ENCODE measurements at regions not wholly inside any gene's neighbourhood (a gene's known extent, or its start where the extent isn't known, plus 50 kb on each side); places are given as distances from the start of the nearest gene placed in this dataset.

DNA sequence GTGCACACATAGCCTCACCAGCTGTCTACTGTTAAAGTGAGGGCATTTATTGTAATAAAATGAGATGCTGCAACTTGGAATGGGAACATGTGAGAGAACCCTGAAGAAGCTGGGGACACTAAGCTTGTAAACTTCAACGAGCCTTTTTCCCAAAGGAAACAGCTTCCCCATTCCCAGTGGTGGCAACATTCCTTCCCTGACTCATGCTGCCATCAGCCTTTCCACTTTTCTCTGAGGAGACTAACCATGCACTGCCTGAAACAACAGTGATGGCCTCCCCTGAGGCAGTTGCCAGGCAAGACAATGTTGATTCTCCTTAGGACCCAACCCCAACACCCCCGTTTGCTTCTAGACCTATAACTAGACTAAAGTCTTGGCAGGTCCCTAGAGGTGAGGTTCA lies 928.3 kb downstream of the GLUD2 start:
- no peak for DNase-seq (ENCODE audit: low read depth in 3 of 3, low spot score in 2 of 3)

DNA sequence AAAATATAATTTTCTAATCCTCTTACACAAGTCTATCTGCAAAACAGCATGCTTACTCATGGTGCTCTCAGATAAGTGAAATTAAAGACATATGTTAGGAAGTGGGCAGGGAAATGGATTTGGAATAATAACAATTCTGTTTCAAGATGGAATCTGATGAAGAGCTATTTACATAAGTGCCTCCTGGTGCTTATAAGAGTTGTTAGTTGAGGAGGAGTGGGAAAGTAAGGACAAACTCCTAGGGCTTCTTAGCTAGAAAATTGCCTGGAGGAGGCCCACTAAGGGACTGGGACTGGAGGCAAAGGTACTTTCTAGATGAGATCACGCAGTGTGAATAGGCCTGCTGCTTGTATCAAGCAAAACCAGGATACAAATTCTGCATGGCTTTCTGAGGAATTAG lies 939.8 kb downstream of the GLUD2 start:
- DNase-seq (ENCODE audit: low read depth in 3 of 3, low spot score in 2 of 3): no peak

DNA sequence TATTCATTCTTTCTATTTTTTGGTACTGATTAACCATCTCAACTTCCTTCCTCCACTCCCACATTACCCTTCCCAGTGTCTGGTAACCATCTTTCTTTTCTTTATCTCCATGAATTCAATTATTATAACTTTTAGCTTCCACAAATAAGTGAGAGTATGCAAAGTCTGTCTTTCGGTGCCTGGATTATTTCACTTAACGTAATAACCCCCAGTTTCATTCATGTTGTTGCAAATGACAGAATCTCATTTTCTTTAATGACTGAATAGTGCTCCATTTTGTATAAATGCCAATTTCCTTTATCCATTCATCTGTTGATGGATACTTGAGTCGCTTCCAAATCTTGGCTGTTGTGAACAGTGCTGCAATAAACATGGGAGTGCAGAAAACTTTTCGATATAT lies 940.4 kb downstream of the GLUD2 start:
- DNase-seq (ENCODE audit: low read depth in 3 of 3, low spot score in 2 of 3): no peak

DNA sequence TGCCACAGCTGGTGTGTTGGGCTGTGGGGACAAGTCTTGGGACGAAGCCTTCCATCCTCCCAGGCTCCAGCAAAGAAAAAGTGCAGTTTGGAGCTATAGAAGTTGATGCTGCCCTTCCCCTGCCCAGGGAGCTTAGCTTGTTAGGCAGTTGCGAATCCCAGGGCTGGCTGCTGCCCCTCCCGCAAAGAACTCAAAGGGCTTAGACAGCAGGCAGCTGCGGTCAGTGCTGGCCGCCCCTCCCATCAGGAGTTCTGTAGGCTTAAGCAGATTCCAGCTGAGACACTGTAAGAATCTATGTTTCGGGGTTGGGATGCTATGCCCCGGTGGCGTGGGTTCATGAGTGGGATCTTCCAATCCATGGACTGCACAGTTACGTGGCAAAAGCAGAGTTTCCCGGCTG lies 956.7 kb downstream of the GLUD2 start:
- no peak for DNase-seq (ENCODE audit: low read depth in 3 of 3, low spot score in 2 of 3)

DNA sequence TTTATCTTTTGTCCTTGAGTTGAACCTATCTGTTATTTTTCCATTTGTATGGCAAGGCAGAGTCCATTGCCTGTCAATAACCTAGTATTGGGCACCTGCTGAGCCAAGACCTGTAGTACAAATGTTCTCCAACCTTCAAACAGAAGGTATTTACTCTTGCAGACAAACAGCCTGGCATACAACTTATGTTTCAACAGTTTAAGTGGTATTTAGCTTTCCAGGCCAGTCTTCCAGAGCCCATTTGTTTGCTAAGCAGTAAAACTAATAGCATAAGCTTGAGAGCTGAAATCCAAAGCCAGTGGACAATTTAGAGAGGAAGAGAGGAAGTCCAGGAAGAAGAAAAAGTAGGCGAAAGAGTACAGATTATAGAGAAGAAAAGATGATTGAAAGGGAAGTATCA lies 979.3 kb downstream of the GLUD2 start:
- DNase-seq (ENCODE audit: low read depth in 3 of 3, low spot score in 2 of 3): no peak

DNA sequence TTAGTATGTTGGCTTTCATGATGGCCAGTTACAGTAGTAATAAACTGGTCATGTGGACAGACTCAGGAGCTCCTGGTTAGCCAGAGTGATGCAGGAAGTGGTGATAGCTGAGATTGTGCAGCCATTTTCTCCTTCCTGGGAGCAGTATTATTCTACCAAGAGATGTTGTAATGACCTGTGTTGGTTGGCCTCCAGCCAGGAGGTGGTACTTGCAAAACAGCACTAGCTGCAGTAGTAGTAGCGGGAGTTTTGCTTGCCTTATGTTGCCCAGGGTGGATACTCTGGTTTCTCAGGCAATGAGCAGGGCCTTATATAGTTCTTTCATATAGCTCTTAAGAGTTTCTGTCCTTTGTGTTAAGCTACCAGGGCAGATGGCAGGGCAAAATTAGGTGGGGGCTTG lies 998.8 kb downstream of the GLUD2 start:
- no peak for DNase-seq (ENCODE audit: low read depth in 3 of 3, low spot score in 2 of 3)

- DNase-seq (ENCODE audit: low read depth in 3 of 3, low spot score in 2 of 3): no peak
Measured at GRCh38 chrX:122046815-122047214, 999.4 kb downstream of the GLUD2 start.

GRCh38 chrX:122047261-122047660 lies 999.9 kb downstream of the GLUD2 start:
- DNase-seq (ENCODE audit: low read depth in 3 of 3, low spot score in 2 of 3): no peak

- no peak for DNase-seq (ENCODE audit: low read depth in 3 of 3, low spot score in 2 of 3)
Measured at GRCh38 chrX:122055460-122055859, 1008.0 kb downstream of the GLUD2 start.

DNA sequence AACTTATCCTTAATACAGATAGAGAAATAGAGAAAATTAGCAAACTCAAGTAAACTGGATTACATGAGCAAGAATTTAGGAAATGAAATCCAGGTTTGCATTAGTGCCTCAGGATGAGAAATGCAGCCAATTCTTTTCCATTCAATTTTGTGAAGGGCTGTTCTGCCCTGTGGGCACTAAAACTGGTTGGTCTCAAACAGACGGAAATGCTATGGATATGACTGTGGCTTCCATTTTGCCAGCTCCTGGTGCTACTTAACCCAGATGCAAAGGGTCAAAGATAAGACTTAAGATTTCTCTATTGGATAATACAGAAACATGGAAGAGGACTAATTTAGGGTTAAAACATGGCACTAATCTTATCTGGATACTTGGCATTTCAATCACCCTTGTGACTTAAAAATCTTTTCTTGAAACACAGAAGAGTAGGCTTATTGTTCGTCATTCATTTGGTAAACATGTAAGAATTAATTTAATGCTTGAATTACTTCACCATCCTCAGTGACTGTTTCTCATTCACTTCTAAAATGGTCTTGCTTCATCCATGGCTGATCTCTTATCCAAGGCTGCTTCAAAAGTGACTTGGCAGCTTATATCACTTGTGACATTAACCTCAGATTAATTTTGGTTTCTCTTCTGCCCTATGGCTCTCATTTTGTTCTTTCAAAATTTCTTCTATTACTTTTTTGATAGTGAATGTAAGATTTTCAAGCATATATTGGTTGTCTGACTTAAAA lies 1008.7 kb downstream of the GLUD2 start:
- no peak for DNase-seq (ENCODE audit: low read depth in 3 of 3, low spot score in 2 of 3)

DNA sequence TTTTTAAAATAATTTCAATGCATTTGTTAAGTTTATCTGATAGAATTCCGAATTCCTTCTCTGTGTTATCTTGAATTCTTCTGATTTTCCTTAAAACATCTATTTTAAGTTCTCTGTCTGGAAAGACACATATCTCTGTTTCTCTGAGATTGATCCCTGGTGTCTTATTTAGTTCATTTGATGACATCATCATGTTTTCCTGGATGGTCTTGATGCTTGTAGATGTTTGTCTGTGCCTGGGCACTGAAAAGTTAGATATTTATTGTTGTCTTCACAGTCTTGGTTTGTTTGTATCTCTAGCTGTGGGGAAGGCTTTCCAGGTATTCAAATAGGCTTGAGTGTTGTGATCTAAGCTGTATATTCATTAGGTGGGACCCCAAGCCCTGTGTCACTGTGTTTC lies 1028.8 kb downstream of the GLUD2 start:
- no peak for DNase-seq (ENCODE audit: low read depth in 3 of 3, low spot score in 2 of 3)

GRCh38 chrX:122078079-122078478 lies 1030.7 kb downstream of the GLUD2 start:
- DNase-seq (ENCODE audit: low read depth in 3 of 3, low spot score in 2 of 3): no peak

- DNase-seq (ENCODE audit: low read depth in 3 of 3, low spot score in 2 of 3): no peak
Measured at GRCh38 chrX:122087341-122087740, 1039.9 kb downstream of the GLUD2 start.

GRCh38 chrX:122091571-122091970 lies 1044.2 kb downstream of the GLUD2 start:
- no peak for DNase-seq (ENCODE audit: low read depth in 3 of 3, low spot score in 2 of 3)

DNA sequence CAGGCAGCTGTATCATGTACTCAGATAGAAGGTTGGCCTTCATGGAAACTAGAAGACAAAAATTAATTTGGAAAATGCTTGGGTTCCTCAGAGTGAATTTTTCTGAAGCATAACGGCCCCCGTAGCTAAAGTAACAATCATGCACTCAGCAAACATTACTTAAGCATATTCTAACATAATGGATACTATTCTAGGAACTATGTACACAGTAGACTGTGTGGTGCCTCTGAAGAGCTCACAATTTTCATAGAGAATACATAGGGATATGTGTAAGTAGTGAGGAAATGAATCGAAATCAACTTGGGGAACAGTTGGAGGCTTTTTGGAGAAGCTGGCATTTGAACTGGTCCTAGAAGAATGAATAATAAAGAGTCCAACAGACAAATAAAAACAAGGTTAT lies 1045.0 kb downstream of the GLUD2 start:
- no peak for DNase-seq (ENCODE audit: low read depth in 3 of 3, low spot score in 2 of 3)

DNA sequence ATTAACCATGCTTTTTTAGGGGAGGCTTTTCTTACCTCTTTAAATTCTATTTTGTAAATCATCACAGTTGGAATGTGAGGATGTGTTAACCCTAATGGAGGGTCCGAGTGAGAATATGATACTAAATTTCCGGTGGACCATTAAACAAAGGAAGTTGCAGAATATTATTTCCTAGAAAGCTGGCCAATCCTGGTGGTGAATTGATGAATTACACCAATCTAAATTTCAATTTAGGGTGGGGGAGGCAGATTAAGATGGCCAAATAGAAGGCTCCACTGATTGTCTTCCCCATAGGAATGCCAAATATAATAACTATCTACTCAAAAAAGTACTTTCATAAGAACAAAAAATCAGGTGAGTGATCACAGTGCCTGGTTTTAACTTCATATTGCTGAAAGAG lies 1045.6 kb downstream of the GLUD2 start:
- DNase-seq (ENCODE audit: low read depth in 3 of 3, low spot score in 2 of 3): no peak

DNA sequence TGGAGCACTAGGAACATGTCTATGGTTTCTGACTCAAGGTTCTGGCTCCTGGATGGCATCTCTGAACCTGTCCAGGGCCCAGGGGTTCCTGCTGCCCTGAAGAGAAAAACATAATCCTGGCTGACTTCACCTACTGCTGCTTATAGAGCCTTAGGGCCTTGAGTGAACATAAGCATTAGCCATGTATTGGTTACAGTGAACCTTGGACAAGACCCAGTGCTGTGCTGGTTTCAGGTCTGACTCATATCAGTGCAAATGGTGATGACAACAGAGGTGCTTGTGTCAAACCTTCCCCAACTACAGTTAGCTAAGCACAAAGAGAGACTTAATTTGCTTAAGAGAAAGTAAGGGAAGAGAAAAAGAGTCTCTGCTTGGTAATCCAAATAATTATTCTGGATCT lies 1047.2 kb downstream of the GLUD2 start:
- DNase-seq (ENCODE audit: low read depth in 3 of 3, low spot score in 2 of 3): no peak

DNA sequence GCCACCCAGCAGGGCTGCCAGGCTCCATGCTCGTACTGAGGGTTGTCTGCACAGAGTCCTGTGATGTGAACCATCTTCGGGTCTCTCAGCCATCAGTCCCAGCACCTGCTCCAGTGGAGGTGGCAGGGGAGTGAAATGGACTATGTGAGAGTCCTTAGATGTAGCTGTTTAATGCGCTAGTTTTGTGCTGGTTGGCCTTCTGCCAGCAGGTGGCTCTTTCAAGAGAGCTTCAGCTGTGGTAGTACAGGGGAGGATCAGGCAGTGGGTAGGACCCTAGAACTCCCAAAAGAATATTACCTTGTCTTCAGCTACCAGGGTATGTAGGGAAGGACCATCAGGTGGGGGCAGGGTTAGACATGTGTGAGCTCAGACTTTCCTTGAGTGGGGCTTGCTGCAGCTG lies 1066.0 kb downstream of the GLUD2 start:
- no peak for DNase-seq (ENCODE audit: low read depth in 3 of 3, low spot score in 2 of 3)

- DNase-seq (ENCODE audit: low read depth in 3 of 3, low spot score in 2 of 3): no peak
Measured at GRCh38 chrX:122113896-122114295, 1066.5 kb downstream of the GLUD2 start.

- no peak for DNase-seq (ENCODE audit: low read depth in 3 of 3, low spot score in 2 of 3)
Measured at GRCh38 chrX:122115604-122116003, 1068.2 kb downstream of the GLUD2 start.

DNA sequence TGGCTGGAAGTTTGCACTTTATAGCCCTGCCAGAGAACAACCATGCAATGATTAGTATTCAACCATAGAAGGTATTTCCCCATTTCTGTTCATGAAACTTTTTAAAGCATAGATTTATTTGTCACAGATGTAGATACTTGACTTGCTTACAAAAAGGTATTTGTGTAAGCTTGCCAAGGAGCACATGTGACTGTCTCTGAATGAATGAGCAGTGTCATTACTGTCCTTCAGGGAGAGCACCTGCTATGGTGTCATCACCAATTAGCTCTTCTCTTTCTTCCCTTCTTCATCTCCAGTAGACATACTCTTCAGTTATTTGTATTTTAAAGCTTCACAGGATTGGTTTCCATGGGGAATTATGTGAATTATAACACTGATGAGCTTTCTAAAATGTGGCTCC lies 1064.7 kb upstream of the GRIA3 start:
- no peak for DNase-seq (ENCODE audit: low read depth in 3 of 3, low spot score in 2 of 3)

GRCh38 chrX:122122274-122122673 lies 1061.8 kb upstream of the GRIA3 start:
- DNase-seq (ENCODE audit: low read depth in 3 of 3, low spot score in 2 of 3): no peak

- no peak for DNase-seq (ENCODE audit: low read depth in 3 of 3, low spot score in 2 of 3)
Measured at GRCh38 chrX:122133478-122133877, 1050.6 kb upstream of the GRIA3 start.

All from right renal cortex interstitium (tissue), 3 donors.